Natural killer cell treated with Interleukin-12 subunit alpha and Interleukin-12 subunit beta and Interleukin-15 and Interleukin-18, amount 100 ng/mL, for 72 hours (primary cell): ENCODE measurements at regions not wholly inside any gene's neighbourhood (a gene's known extent, or its start where the extent isn't known, plus 50 kb on each side); places are given as distances from the start of the nearest gene placed in this dataset.

Experiments
- ATAC-seq, 2 donors: fragments of 150-1000 bp; cut with Tn5 transposase in 1 of 2; sonication (Bioruptor Pico), chemical (Tn5 transposase) in 1 of 2; 2 replicates each; pipeline ENCODE4 v1.10.0; 2021
- DNase-seq: peaks from one replicate; pipeline ENCODE4 v3.0.0; 2022; ENCODE audit warnings: low spot score
- H3K27ac Mint-ChIP-seq, 2 donors: 1 replicate in 1 of 2; 2 replicates in 1 of 2; pipeline ENCODE4 v1.8.0; 2022; ENCODE audit warnings: mixed read lengths in 2 of 2, mild to moderate bottlenecking in 1 of 2, moderate library complexity in 1 of 2
- H3K27me3 Mint-ChIP-seq, 2 donors: 1 replicate in 1 of 2; 2 replicates in 1 of 2; pipeline ENCODE4 v1.8.0; 2022; ENCODE audit warnings: mixed read lengths in 2 of 2
- H3K36me3 Mint-ChIP-seq: one replicate; pipeline ENCODE4 v1.8.0; 2022; ENCODE audit warnings: mixed read lengths
- H3K4me1 Mint-ChIP-seq, 2 donors: 1 replicate in 1 of 2; 2 replicates in 1 of 2; pipeline ENCODE4 v1.8.0; 2022; ENCODE audit warnings: low read depth in 2 of 2, mixed read lengths in 2 of 2, mild to moderate bottlenecking in 1 of 2
- H3K4me3 Mint-ChIP-seq: one replicate; pipeline ENCODE4 v1.8.0; 2022; ENCODE audit warnings: mixed read lengths
- H3K9me3 Mint-ChIP-seq: 2 replicates; pipeline ENCODE4 v1.8.0; 2022; ENCODE audit warnings: mixed read lengths

DNA sequence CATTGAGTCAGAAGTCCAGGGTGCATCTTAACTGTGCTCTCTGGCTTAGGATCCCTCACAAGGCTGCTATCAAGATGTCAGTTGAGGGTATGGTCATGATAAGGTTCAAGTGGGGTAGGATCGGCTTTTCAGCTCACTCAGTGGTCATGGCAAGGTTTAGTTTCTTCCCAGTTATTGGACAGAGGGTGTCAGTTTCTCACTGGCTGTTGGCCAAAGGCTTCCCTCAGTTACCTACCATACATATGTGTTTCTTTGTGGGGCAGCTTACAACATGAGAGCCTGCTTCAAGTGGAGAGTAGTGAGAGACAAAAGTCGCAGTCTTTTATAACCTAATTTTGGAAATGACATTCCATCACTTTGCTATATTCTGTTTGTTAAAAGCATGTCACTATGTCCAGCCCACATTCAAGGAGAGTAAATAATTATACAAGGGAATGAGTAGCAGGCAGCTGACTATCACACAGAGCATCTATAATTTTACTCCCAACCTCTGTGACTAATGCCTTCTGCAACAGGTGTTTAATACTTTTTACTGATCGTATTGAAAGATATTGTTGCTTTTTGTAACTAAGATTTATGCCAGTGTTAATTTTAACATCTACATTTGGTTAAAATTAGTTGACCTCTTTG is 572.8 kb upstream of the FBXO33 start:
- DNase-seq (no peak), ATAC-seq (no peak)
- no peak overlapping the region for H3K27ac Mint-ChIP-seq
- H3K9me3 Mint-ChIP-seq: peaks cover 10% of the 10 kb centered on the region
- H3K4me1 Mint-ChIP-seq: no peaks in the 10 kb centered on the region
- no peaks in the 10 kb centered on the region for H3K36me3 Mint-ChIP-seq
- no peaks in the 10 kb centered on the region for H3K27me3 Mint-ChIP-seq
- no peak overlapping the region for H3K4me3 Mint-ChIP-seq

DNA sequence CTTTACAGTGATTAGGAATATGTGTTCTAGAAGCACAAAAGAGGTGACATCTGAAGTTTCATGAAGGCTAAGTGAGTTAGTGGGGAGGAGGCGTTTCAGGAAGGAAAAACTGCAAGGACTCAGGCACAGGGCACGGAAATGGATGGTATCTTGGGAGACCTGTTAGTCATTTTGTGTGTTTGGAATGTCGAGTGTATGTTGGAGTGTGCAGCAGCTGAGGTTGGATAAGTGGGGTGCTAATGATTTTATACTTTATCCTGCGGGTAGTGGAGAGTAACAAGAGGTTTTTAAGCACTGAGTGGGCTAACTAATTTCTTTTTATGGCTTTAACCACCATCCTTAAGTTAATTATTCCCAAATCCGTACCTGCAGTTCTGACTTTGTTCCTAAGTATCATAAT is 571.5 kb upstream of the FBXO33 start:
- no peak for ATAC-seq
- no peak overlapping the region for H3K4me3 Mint-ChIP-seq
- no peaks in the 10 kb centered on the region for H3K36me3 Mint-ChIP-seq
- peaks cover 6% of the 10 kb centered on the region for H3K9me3 Mint-ChIP-seq
- no peaks in the 10 kb centered on the region for H3K4me1 Mint-ChIP-seq
- no peak overlapping the region for H3K27ac Mint-ChIP-seq
- no peak for DNase-seq
- H3K27me3 Mint-ChIP-seq: no peaks in the 10 kb centered on the region

DNA sequence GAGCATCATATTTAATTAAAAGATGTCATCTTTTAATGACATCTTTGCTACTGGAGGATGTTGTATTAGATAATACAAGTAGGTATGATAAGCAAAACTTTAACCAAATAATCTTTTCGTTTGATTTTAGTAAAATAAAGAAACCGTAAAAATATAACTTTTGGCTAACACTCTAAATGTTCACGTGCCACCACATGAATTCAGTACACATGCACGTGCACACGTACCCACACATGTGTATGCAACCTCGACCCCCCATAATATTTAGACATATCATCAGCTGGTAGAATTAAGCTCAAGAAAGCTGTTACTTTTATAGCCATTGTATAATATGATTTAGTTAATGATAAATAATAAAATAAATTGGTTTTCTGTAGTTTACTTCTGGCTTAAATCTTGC is 566.6 kb upstream of the FBXO33 start:
- no peaks in the 10 kb centered on the region for H3K36me3 Mint-ChIP-seq
- H3K27ac Mint-ChIP-seq: no peak overlapping the region
- no peaks in the 10 kb centered on the region for H3K27me3 Mint-ChIP-seq
- ATAC-seq: no peak
- no peak for DNase-seq
- H3K9me3 Mint-ChIP-seq: peaks cover 13% of the 10 kb centered on the region
- H3K4me1 Mint-ChIP-seq: no peaks in the 10 kb centered on the region
- no peak overlapping the region for H3K4me3 Mint-ChIP-seq

DNA sequence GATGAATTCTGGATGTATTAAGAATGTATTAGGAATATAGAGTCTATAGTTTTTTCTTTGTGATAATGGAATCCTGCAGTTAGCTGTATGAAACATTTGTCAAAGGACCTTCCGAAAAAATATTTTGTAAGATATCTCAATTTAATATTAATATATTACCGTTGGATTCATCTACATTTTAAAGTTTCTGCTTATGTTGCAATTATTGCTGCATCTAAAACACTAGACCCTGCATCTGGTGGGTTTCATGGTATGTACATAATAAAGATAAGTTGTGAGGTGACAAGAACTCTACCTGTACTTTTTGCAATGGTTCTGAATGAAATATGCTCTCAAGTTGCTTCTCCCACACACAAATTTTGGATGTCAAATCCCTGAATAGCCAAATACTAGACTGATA is 565.9 kb upstream of the FBXO33 start:
- H3K4me3 Mint-ChIP-seq: no peak overlapping the region
- no peak overlapping the region for H3K27ac Mint-ChIP-seq
- H3K4me1 Mint-ChIP-seq: no peaks in the 10 kb centered on the region
- ATAC-seq (no peak), DNase-seq (no peak)
- no peaks in the 10 kb centered on the region for H3K36me3 Mint-ChIP-seq
- H3K9me3 Mint-ChIP-seq: peaks cover 15% of the 10 kb centered on the region
- H3K27me3 Mint-ChIP-seq: no peaks in the 10 kb centered on the region

DNA sequence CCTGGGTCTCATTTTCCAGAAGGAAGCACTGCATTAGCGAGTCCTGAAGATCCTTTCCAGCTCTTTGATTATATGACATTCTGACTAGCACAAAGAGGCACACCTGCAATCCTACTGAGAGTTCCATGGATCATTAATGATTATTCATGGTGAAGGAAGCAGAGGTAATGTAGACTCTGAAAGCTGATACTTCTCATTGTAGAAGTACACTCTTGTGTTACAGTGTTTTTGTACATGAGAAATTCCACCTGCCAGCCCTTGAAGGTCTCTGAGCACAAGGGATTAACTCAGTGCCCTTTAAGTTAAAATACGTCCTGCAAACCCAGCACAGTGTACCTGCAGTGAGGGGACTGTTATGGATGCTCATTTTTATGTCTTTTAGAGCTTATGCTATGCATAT is 558.8 kb upstream of the FBXO33 start:
- peaks cover 18% of the 10 kb centered on the region for H3K9me3 Mint-ChIP-seq
- H3K4me3 Mint-ChIP-seq: no peak overlapping the region
- no peak for ATAC-seq
- no peak for DNase-seq
- no peaks in the 10 kb centered on the region for H3K4me1 Mint-ChIP-seq
- no peaks in the 10 kb centered on the region for H3K27me3 Mint-ChIP-seq
- no peak overlapping the region for H3K27ac Mint-ChIP-seq
- H3K36me3 Mint-ChIP-seq: no peaks in the 10 kb centered on the region

DNA sequence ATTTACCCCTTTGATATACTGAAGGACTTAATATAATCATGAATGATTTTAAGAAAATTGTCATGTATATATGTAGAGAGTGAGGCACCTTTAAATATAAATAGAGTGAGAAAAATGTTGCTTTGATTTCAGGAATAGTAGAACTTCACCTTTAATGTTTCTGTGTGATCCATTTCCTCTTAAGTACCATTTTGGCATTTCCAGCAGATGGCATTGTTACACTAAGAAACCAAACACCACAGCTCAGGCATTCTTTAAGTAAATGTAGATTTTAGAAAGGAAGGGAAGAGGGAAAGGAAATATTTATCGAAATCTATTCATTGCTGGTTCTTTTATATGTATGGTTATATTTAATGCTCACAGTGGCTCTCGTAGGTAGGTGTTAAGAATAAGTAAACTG is 556.7 kb upstream of the FBXO33 start:
- Mint-ChIP-seq H3K36me3 (no peaks in the 10 kb centered on the region), H3K27ac (no peak overlapping the region), H3K4me1 (no peaks in the 10 kb centered on the region), H3K4me3 (no peak overlapping the region), H3K9me3 (peaks cover 14% of the 10 kb centered on the region), H3K27me3 (no peaks in the 10 kb centered on the region)
- ATAC-seq: no peak
- no peak for DNase-seq

DNA sequence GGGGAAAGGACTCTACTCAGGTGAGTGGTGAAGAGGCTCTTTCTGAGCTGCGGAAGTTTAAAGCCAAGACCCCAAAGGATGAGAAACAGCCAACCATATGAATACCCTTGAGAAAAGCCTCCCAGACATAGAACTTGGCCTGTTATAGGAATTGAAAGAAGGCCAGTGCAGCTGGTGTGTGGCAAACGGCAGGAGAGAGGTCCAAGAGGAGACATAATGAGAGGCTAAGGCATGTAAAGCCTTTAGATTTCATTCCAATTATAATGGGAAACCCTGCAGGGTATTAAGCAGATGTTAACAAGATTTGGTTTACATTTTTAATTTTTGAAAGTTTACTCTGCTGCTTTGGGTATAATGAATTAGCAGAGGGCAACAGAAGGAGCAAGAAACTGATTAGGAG is 552.1 kb upstream of the FBXO33 start:
- no peak overlapping the region for H3K27ac Mint-ChIP-seq
- ATAC-seq (no peak), DNase-seq (no peak)
- H3K9me3 Mint-ChIP-seq: peaks cover 11% of the 10 kb centered on the region
- no peaks in the 10 kb centered on the region for H3K4me1 Mint-ChIP-seq
- H3K36me3 Mint-ChIP-seq: no peaks in the 10 kb centered on the region
- no peak overlapping the region for H3K4me3 Mint-ChIP-seq
- H3K27me3 Mint-ChIP-seq: no peaks in the 10 kb centered on the region

DNA sequence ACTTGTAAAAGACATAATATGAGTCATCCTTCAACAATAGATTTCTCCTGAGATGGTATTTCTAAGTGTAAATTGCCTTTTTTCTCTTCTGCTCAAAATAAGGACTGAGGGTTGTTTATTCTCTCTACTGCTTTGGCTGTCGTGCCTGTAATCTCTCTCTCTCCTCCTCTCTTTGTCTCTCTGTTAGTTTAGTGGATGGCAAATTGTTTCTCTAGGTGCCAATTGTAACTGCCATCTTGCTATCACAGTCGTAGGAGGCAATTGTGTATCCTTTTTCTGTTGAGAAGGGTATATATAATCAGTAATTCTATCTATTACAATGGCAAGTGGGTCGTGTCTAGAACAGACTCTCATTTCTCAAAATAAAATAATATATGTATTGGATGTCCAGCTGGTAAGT is 545.0 kb upstream of the FBXO33 start:
- Mint-ChIP-seq H3K9me3 (peaks cover 19% of the 10 kb centered on the region), H3K27me3 (no peaks in the 10 kb centered on the region), H3K36me3 (no peaks in the 10 kb centered on the region), H3K27ac (no peak overlapping the region), H3K4me1 (no peaks in the 10 kb centered on the region), H3K4me3 (no peak overlapping the region)
- DNase-seq: no peak
- ATAC-seq: no peak

DNA sequence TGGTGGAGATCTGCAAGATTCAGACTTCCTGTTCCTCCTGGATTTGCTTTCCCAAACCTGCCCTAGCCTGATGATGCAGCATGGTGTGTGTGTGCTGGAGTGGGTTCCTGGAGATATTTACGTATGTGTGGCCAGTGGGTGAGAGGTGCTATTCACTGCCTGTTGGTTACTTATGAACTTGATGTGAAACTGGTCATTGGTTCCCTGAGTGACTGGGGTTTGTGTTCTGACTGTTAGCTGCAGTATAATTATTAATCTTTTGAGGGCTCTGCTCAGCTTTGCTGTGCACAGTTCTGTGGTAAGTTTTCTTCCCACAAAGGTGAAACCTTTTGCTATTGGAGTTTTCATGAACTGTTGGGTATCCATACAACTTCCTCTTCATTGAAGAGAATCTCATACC is 541.8 kb upstream of the FBXO33 start:
- no peaks in the 10 kb centered on the region for H3K27me3 Mint-ChIP-seq
- H3K4me1 Mint-ChIP-seq: no peaks in the 10 kb centered on the region
- DNase-seq (no peak), ATAC-seq (no peak)
- peaks cover 24% of the 10 kb centered on the region for H3K9me3 Mint-ChIP-seq
- H3K4me3 Mint-ChIP-seq: no peak overlapping the region
- H3K27ac Mint-ChIP-seq: no peak overlapping the region
- no peaks in the 10 kb centered on the region for H3K36me3 Mint-ChIP-seq

DNA sequence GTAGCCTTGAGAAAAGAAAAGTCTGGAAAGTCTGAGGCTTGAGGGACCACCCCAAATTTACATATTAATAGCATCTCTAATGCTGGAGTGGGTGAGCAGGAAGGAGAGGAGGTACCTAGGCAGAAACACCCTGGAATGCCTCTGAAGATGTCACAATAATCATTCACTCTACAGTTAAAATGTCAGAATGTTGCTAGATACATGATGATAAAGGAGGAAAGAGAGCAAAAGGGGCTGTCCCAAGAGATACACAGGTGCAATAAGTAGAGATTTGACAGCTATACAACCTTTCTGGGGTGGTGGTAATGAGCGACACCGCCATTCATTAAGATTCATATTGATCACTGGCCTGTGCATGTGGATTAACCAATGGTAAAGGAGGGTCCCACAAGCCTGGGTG is 540.5 kb upstream of the FBXO33 start:
- Mint-ChIP-seq H3K36me3 (no peaks in the 10 kb centered on the region), H3K4me1 (no peaks in the 10 kb centered on the region), H3K27ac (no peak overlapping the region), H3K4me3 (no peak overlapping the region), H3K9me3 (peaks cover 24% of the 10 kb centered on the region), H3K27me3 (no peaks in the 10 kb centered on the region)
- ATAC-seq (no peak), DNase-seq (no peak)

DNA sequence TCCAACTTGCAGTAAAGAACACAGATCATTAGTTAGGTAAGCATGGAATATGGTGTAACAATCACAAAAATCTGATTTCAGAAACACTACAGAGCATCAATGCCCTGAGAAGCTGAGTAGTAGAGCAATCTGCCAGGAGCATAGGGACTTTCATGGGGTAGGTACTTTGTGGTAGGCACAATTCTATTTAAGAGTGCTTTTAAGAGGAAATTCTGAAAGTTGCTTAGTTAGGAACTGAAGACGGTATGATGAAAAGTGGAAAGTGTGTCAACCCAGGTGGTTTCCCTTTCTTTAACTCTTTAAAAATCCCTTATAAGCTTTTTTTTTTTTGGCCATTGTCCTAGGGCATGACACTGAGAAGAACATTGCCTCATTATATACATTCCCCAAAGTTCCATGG is 535.7 kb upstream of the FBXO33 start:
- H3K27ac Mint-ChIP-seq: no peak overlapping the region
- H3K36me3 Mint-ChIP-seq: no peaks in the 10 kb centered on the region
- DNase-seq (no peak), ATAC-seq (no peak)
- no peaks in the 10 kb centered on the region for H3K4me1 Mint-ChIP-seq
- no peaks in the 10 kb centered on the region for H3K27me3 Mint-ChIP-seq
- peaks cover 21% of the 10 kb centered on the region for H3K9me3 Mint-ChIP-seq
- H3K4me3 Mint-ChIP-seq: no peak overlapping the region

DNA sequence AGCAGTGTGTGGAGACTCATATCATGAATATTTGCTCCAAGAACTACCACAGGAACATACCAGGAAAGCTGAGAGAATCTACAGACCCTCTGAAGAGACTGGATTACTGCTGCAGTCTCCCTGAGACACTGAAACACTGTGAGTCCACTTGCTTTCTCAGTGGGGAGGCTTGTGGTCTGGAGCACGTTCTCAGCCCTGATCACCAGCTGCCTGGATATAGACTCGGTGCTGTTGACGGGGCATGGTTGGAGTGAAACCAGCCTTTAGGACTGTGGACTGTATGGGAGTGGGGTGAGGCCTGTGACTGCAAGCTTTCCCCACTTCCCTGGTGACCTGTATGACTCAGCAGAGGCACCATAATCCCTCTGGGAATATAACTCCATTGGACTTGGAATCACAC is 525.8 kb upstream of the FBXO33 start:
- H3K27ac Mint-ChIP-seq: no peak overlapping the region
- H3K4me1 Mint-ChIP-seq: no peaks in the 10 kb centered on the region
- H3K4me3 Mint-ChIP-seq: no peak overlapping the region
- no peaks in the 10 kb centered on the region for H3K27me3 Mint-ChIP-seq
- peaks cover 25% of the 10 kb centered on the region for H3K9me3 Mint-ChIP-seq
- H3K36me3 Mint-ChIP-seq: peaks cover 9% of the 10 kb centered on the region
- ATAC-seq (no peak), DNase-seq (no peak)

DNA sequence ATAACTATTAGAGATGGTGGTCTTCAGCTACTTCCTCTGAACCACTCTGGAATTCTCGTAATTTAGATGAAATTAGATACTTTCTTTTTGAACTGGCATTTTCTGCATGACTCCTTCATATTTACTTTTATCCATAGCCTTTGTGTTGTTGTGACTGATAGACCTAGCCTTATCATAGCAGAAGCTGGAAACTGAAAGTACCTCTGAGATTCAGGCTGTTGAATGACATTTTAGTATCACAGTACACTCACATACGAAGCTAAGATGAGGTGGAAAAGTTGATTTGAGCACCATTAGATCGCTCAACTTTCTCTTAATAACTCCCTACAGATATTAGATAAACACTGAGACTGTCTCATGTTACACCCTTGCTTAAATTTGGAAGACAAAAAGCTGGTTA is 525.1 kb upstream of the FBXO33 start:
- Mint-ChIP-seq H3K36me3 (peaks cover 9% of the 10 kb centered on the region), H3K27ac (no peak overlapping the region), H3K27me3 (no peaks in the 10 kb centered on the region), H3K9me3 (peaks cover 28% of the 10 kb centered on the region), H3K4me3 (no peak overlapping the region), H3K4me1 (no peaks in the 10 kb centered on the region)
- no peak for DNase-seq
- ATAC-seq: no peak

DNA sequence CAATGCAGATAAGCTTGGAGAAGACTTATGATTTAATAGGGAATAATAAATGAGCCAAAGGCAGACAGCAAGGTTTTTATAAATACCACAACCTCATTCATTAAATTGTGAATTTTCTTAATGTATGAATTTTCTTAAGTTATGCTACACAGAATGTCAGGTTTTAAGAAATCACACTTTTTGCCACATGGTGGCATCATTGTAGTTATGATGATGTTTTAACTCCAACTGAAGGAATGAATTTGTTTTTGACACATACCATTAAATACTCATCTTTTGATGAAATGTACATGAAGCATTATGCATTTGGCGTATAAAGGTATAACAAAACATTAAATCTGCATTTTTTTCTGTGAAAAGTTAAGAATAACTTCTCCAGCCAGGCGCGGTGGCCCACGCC is 524.1 kb upstream of the FBXO33 start:
- no peak for DNase-seq
- no peak overlapping the region for H3K27ac Mint-ChIP-seq
- peaks cover 30% of the 10 kb centered on the region for H3K9me3 Mint-ChIP-seq
- ATAC-seq: no peak
- H3K36me3 Mint-ChIP-seq: peaks cover 9% of the 10 kb centered on the region
- H3K27me3 Mint-ChIP-seq: no peaks in the 10 kb centered on the region
- H3K4me1 Mint-ChIP-seq: no peaks in the 10 kb centered on the region
- H3K4me3 Mint-ChIP-seq: no peak overlapping the region

DNA sequence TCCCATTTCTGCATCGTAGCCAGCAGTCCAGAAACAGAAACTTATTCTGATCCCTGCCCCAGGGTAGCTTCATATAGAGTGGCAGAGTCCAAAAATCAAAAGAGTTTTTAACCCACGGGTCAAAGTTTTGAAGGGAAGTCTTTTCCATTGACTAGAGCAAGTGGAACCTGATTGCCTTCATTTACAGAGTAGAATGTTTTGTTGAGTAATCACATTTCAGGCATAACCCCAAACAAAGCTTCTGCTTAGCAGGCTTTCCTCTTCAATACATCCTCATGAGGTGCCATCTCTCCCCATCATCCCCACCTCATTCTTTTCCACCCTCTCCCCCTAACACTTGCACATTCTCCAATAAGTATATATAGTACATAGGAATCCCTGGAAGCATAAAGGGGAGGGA is 516.0 kb upstream of the FBXO33 start:
- H3K4me3 Mint-ChIP-seq: no peak overlapping the region
- H3K4me1 Mint-ChIP-seq: no peaks in the 10 kb centered on the region
- no peaks in the 10 kb centered on the region for H3K27me3 Mint-ChIP-seq
- ATAC-seq (no peak), DNase-seq (no peak)
- H3K27ac Mint-ChIP-seq: no peak overlapping the region
- H3K36me3 Mint-ChIP-seq: no peaks in the 10 kb centered on the region
- H3K9me3 Mint-ChIP-seq: peaks cover 24% of the 10 kb centered on the region
